A673 (cell line): ENCODE measurements at regions not wholly inside any gene's neighbourhood (a gene's known extent, or its start where the extent isn't known, plus 50 kb on each side); places are given as distances from the start of the nearest gene placed in this dataset.

ENCODE experiments used
- BruUV-seq: library from RNA; stranded (reverse); fragments of 400-500 nt; replicated peaks from 2 replicates; lab custom pipeline; 2021; lab: Mats Ljungman, UMichigan
- CTCF ChIA-PET: fragments of 300-600 bp; sonication (Branson Sonifier 250); formaldehyde crosslinking; loops from one replicate; lab custom pipeline; 2022; ENCODE audit warnings: antibody characterized with exemption; lab: Charles Lee
- POLR2A ChIA-PET: fragments of 300-600 bp; sonication (Branson Sonifier 250); formaldehyde crosslinking; loops from one replicate; lab custom pipeline; 2022; ENCODE audit warnings: antibody characterized with exemption; ENCODE audit not compliant: low non-redundant PET; lab: Charles Lee
- DNase-seq: peaks from one replicate; pipeline ENCODE4 v3.0.0-alpha.2; 2015; ENCODE audit warnings: low spot score
- H3K27ac ChIP-seq: fragments of 200-600 bp; sonication (generic); 2 replicates; pipeline ENCODE4 v1.5.1; 2016; ENCODE audit warnings: mixed run types, low read depth, mild to moderate bottlenecking, mixed read lengths, antibody characterized with exemption, low read length; ENCODE audit not compliant: poor library complexity, severe bottlenecking
- H3K27me3 ChIP-seq: fragments of 200-600 bp; sonication (generic); replicated peaks from 2 replicates; pipeline ENCODE4 v1.6.1; 2017; ENCODE audit warnings: mixed run types, low read depth, mild to moderate bottlenecking, mixed read lengths, antibody characterized with exemption, low read length; ENCODE audit not compliant: insufficient read depth, poor library complexity
- H3K36me3 ChIP-seq: fragments of 200-600 bp; sonication (generic); 2 replicates; pipeline ENCODE4 v1.6.1; 2016; ENCODE audit warnings: mixed run types, mild to moderate bottlenecking, mixed read lengths, antibody characterized with exemption, low read length; ENCODE audit not compliant: insufficient read depth, poor library complexity, severe bottlenecking
- H3K4me1 ChIP-seq: fragments of 200-600 bp; sonication (generic); 2 replicates; pipeline ENCODE4 v1.6.1; 2017; ENCODE audit warnings: mixed run types, mild to moderate bottlenecking, mixed read lengths, antibody characterized with exemption, low read length; ENCODE audit not compliant: insufficient read depth, poor library complexity, severe bottlenecking
- H3K4me3 ChIP-seq: fragments of 200-600 bp; sonication (generic); 2 replicates; pipeline ENCODE4 v1.5.1; 2016; ENCODE audit warnings: low read depth, mixed run types, mild to moderate bottlenecking, mixed read lengths, low read length; ENCODE audit not compliant: poor library complexity, severe bottlenecking
- H3K9me3 ChIP-seq: fragments of 200-600 bp; sonication (generic); 2 replicates; pipeline ENCODE4 v1.6.1; 2016; ENCODE audit warnings: mixed run types, low read depth, mild to moderate bottlenecking, mixed read lengths, antibody characterized with exemption, low read length; ENCODE audit not compliant: poor library complexity, severe bottlenecking
- CTCF ChIP-seq: fragments of 300-800, 200-600 bp; sonication (generic); conservative IDR thresholded peaks from 2 replicates; pipeline ENCODE4 v1.5.1; 2017; ENCODE audit warnings: low read depth, mild to moderate bottlenecking, antibody characterized with exemption, low read length, moderate library complexity, mixed read lengths
- EZH2 ChIP-seq: fragments of 200-600 bp; sonication (generic); IDR thresholded peaks from 2 replicates; pipeline ENCODE4 v1.6.1; 2017; ENCODE audit warnings: borderline replicate concordance, low read depth, mild to moderate bottlenecking, mixed read lengths, antibody characterized with exemption, low read length; ENCODE audit not compliant: poor library complexity, severe bottlenecking
- intact Hi-C: fragments of 100-400 bp; cut with micrococcal nuclease; formaldehyde crosslinking; loops from one replicate; pipeline ENCODE4 v1.10.0; 2022; ENCODE audit not compliant: unreplicated experiment

GRCh38 chr2:121038431-121038830, 246.6 kb downstream of the TFCP2L1 start:
- Histone ChIP-seq H3K4me1 (peaks cover 12% of the 10 kb centered on the region), H3K36me3 (no peaks in the 10 kb centered on the region), H3K27me3 (no peaks in the 10 kb centered on the region), H3K4me3 (no peak overlapping the region), H3K9me3 (no peaks in the 10 kb centered on the region), H3K27ac (no peak overlapping the region)
- ChIA-PET POLR2A (interaction anchor here (0.6 kb wide), 1 partner anchor 28 kb away, joined by 5 read pairs; no protein-coding TSS in a partner anchor), CTCF (interaction anchor here (0.7 kb wide), 1 partner anchor 494 kb away, joined by 4 read pairs; no protein-coding TSS in a partner anchor)
- TF ChIP-seq CTCF (no peak), EZH2 (no peak)
- no peak for DNase-seq
- no TSS peak for BruUV-seq
- intact Hi-C loops: no loop called here

- intact Hi-C loops: no loop called here
- Histone ChIP-seq H3K36me3 (no peaks in the 10 kb centered on the region), H3K27ac (no peak overlapping the region), H3K4me3 (no peak overlapping the region), H3K27me3 (no peaks in the 10 kb centered on the region), H3K4me1 (peaks cover 12% of the 10 kb centered on the region), H3K9me3 (no peaks in the 10 kb centered on the region)
- BruUV-seq: no TSS peak
- no peak for TF ChIP-seq CTCF
- TF ChIP-seq EZH2: no peak
- ChIA-PET CTCF (no interaction called here), POLR2A (interaction anchor here (0.6 kb wide), 1 partner anchor 28 kb away, joined by 5 read pairs; no protein-coding TSS in a partner anchor)
- peak; percentile 48 for DNase-seq
Observed at GRCh38 chr2:121038891-121039616, 245.9 kb downstream of the TFCP2L1 start.

- Histone ChIP-seq H3K9me3 (no peaks in the 10 kb centered on the region), H3K27me3 (no peaks in the 10 kb centered on the region), H3K36me3 (no peaks in the 10 kb centered on the region), H3K4me3 (no peak overlapping the region), H3K4me1 (peaks cover 12% of the 10 kb centered on the region), H3K27ac (no peak overlapping the region)
- peak; percentile 13 for DNase-seq
- BruUV-seq: no TSS peak
- TF ChIP-seq CTCF (no peak), EZH2 (no peak)
- ChIA-PET POLR2A (no interaction called here), CTCF (no interaction called here)
- intact Hi-C loops: no loop called here
Observed at GRCh38 chr2:121039679-121040078, 245.3 kb downstream of the TFCP2L1 start.
